GM19372 (cell line): ENCODE measurements at regions not wholly inside any gene's neighbourhood (a gene's known extent, or its start where the extent isn't known, plus 50 kb on each side); places are given as distances from the start of the nearest gene placed in this dataset.

Source experiments
- ATAC-seq: cut with Tn5 transposase; IDR thresholded peaks from one replicate; pipeline ENCODE4 v1.9.1; 2021; ENCODE audit warnings: mild to moderate bottlenecking, low read depth, moderate library complexity; ENCODE audit not compliant: unreplicated experiment

DNA sequence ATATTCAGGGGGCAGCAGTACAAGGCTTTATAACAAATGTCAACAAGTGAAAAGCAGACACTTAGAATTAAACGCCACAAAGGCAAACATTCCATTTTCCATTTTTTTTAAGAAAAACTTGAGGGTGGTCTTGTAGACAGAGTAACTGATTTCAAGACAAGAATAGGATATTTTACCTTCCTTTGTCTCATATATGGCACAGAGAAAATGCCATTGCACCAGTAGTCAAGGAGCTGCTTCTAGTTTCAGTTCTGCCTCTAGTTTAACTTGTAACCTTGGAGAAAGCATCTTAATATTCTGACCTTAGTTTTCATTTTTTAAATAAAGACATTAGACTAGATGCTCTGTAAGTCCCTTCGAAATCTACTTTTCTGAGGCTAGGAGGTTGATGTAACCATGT lies 355.3 kb upstream of the KCNN2 start:
- ATAC-seq: no peak

DNA sequence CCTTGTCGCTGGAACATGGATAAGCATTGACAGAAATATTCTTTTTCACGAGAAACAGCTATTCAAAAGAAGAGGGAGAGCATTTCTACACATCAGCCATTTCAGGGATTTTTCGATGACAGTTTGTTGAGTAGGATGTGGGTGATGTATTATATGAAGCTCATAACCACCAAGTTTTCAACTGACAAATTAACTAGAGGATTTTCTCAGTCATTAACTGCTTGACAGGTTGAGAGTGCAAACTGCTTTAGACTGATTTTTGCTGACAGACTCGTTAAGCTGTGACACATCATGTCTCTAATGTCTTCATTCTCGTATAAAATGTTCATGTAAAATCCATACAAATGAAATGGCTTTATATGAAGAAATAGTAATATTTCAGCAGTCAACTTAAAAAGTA lies 354.2 kb upstream of the KCNN2 start:
- ATAC-seq: no peak

DNA sequence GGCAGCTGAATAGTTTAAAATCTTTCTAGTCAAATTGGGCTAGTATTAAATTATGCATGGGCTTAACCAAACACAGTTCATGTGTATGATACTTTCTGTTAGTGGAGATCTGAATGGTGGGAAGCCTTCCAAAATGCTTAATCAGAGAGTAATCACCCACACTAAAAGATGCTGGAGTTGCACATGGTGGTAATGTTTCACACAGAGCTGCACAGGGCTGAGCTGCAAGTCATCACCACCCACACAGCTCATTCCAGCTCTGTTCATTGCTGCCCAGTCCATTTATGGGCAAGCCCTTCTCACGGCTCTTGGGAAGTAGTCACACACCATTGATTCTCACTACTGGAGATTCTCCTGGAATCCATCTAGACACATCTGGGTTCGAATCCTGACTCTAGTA lies 351.5 kb upstream of the KCNN2 start:
- no peak for ATAC-seq

DNA sequence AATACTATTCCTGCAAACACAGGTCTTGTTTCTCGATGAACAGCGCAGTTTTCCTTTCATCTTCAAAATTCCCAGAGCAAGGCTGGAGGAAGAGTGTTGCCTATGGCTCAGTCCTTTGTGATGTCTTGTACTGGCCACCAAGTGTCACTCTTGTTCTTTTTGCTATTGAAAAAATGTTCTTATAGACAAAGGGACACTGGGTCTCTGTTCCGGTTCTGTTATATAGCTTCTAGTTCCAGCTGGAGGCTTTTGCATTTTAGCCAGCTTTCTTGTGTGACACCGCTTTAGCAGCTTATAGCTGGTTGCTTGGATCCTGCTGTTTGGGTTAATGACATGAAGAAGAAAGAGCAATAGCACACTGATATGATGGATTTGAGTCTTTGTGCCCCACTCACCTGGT lies 343.7 kb upstream of the KCNN2 start:
- no peak for ATAC-seq

DNA sequence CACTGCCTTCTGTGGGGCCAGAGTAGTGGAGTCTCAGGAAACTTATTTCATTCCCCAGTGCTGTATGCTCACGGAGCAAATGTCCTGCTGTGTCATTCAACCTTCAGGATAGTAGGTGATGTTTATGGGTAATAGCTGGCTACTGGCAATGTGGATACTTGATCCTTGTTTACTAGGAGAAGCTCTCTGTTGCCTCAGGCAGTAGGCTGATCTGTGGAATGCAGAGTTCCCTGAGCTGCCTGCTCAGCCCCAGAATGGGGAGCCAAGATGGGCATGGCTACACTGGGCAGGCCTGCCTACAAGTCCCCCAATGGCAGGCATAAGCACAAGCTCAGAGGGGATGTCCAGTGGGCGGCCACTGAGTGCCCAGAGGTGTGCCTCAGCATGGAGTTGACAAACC lies 323.1 kb upstream of the KCNN2 start:
- ATAC-seq: no peak

DNA sequence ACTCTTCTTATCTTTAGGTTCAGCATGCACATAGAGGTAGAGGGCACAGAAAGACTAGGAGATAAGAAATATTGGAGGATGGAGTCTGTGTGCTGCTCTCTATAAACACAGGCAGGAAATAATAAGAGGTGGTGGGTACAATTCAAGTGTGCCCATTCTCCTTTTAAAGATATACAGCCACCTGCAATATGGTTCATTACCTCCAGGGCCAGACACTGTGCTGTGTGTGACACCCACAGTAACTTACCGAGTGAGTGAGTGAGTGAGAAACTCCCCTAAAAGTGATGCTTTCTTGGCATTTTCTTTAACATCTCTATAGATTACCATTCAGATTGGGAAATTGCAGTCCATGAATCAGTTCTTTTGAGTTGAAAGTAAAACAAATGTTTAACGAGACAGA lies 311.8 kb upstream of the KCNN2 start:
- ATAC-seq: no peak

DNA sequence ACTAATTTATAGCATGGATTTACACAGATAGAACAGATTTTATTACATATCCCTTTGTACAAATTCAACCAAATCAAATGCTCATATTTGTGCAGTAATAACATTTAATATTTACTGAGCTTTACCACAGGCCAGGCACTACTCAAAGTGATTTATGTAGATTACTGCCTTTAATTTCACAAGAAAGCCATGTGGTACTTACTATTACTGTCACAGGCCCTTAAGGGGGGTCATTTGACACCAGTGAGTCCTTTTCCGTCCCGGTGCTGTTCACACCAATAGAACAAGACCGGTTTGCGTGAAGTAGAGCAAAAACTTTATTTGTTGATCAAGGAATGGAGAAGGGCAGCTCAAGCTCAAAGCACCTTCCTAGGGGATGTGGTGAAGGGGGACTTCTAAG lies 308.5 kb upstream of the KCNN2 start:
- no peak for ATAC-seq

DNA sequence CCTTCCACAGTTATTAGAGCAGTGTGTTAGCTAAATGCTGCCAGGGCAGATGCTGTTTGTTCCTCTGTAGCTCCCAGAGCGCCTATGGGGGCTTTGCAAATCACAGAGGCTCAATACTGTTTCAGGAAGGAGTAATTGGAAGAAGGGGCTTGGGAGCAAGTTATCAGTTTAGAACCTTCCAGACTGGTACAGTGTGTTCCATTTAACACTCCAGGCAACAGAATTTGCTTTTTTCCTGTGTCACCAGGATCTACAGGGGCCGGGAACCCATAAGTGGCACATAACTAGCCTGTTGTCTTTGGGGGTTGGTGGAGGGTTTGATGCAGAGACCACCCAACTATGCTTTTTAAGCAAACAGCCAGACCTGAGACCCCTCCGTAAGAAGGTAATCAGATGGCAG lies 307.3 kb upstream of the KCNN2 start:
- ATAC-seq: no peak

DNA sequence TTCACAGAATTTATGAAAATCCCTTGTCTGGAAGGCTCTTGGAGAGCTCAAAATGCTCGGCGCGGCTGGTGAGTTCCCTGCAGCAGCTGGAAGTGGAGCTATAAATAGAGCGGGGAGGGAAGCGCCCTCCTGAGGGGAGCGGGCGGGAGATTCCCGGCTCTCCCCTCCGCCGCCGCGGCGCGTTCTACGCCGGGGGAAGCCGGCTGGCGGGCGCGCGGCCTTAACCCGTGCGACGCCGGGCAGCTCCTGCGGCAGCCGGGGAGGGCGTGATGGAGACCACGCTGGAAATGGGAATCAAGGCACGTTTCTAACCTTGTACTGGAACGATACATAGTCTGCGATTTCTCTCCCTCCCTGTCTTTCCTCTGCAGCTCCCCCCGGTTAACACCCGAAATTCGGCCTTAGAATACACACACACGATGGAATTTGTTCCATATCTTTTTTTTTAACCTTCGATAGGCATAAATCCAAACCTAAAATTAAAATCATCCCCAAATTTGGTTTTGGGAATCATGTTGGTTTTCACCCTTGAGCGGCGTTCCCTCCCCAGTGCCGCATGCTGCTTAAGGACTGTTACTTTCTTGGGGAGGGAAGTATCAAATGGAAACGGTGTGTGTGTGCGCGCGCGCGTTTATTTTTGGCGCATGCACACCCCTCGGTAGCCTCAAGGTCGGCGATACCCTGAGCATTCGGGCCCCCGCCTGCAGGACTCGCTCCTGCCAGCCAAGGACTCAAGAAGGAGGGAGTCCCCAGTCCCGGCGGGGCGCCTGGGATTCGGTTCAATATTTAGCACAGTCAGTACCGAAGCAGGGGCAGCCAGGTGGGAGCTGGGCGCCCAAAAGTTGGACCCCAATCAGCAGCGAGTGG lies 306.3 kb upstream of the KCNN2 start:
- ATAC-seq: no peak

DNA sequence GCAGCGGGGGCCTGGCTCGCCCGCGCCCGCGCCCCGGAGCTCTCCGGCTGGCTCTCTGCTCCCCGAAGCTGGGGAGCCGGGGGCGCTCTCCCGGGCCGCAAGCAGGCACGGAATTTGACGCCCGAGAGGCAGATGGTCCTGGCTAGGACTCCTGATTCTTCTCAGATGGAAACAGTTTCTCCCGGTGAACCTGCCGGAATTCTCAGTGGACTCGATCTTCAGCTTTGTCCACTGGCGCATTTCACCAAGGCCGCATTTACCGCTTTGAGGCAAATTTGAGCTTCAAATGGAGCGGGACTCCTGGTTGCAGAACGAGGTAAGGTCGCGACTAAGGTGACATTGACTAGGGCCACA lies 305.7 kb upstream of the KCNN2 start:
- no peak for ATAC-seq

DNA sequence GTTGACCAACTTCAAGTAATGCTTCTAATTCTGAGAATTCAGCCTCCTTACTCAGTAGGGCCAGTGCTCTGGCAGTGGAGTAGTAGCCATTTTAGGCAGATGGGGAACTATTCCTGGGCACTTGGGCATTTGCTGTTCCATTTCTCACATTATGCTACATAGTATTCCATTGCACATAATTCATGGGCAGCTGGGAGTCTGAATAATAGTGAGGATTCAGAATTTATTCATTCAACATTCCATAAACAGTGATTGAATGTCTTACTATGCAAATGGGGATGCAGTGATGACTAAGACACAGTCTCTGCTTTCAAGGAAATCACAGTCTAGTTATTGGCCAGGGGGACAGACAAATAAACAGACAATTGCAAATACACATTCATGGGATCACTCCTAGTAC lies 301.0 kb upstream of the KCNN2 start:
- ATAC-seq: no peak

DNA sequence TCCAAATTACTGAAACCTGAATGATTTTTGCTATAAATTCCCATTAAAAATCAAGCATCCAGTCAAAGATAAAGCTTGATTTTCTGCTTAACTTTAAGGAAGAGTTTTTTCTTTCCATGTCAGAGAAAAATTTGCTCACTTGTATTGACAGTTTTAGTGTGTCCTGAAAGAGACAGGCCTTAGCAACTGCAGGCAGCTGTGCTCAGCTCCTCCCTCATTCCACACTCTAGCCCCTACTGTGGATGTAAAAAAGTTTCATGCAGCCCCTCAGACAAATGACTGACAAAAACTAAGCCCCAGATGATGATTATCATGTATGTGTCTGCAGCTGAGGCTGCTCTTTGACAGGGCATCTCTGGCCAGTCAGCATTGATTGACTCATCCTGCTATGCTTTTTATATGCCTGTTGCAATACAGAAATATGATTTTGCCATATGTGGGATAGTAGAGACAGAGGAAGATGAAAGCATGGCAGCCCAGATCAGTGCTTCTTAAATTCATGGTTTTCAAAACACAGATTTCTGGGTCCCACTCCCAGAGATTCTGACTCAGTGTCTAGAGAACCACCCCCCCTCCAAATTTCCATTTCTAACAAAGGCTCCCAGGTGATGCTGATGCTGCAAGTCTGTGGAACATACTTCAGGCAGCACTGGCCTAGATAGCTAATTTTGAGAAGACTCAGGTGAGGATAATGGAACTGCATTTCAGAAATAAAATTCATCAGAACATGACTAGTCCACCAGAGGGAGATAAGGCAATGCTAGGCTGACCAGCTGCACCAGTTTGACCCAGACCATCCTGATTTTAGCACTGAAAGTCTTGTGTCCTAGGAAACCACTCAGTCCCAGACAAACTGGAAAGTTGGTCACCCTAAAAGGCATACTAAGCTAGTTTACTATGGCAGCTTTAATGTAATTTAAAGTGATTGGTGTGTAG lies 298.7 kb upstream of the KCNN2 start:
- no peak for ATAC-seq

DNA sequence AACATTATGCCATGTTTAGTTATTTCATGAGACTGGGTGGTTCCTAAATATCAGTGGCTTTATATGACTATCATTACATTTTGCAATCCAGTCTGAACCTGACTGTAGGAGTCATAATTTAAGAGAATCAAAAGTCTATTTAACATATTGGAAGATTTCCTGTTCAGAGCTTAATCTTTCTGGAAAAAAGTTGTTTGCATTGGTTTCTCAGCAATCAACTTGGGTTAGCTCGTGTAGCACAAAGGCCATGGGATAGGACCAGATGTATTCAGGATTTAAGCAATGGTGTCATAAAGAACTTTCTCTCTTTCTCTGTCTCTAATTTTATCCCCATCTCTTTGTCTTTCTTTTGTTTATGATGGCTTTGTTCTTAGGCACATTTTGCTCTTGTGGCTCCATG lies 296.0 kb upstream of the KCNN2 start:
- no peak for ATAC-seq

DNA sequence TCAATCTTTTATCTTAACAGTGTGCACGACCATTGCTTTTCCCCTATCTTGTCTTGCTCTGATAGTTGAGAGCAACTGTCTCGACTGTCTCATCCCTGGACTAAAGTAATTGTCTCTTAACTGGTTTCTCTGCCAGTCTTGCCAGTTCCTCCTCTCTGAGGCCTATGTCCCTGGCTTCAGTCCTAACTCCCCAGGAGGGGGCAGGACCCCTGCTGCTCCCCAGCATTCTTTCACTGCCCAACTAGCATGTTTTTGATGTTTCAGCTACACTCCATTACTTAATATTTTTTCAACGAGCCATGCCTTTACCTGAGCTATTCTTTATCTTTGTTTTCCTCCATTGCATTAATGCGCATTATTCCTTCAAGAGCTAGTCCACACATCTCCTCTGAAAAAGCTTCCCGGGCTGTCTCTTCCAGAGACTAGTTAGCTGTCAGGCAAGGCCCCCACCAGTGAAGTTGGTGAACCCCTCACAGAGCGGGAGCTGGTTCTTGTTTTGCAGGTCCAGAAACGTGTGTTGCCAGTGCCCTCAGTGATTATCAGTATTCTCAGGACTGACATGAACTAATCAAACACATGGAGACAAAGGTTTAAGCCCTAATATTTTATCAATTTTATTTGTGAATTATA lies 291.7 kb upstream of the KCNN2 start:
- ATAC-seq: no peak

DNA sequence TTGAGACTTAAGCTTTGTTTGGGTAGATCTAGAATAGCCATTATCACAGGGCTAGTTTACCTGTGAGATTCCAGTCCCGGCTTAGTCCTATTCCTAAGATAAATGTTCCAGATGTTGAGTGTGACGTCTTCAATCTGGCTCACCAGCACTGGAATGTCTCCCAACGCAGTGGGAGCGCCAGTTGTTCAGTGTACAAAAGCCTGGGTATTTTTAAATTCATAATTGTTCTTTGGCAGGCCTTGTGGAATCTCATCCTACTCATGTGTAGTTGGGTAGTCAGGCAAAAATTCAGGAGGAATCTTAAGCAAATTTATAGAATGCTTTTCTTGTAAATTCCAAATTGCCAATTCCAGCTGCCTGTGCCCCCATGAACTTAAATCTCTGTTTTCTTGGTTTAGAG lies 272.6 kb upstream of the KCNN2 start:
- no peak for ATAC-seq

DNA sequence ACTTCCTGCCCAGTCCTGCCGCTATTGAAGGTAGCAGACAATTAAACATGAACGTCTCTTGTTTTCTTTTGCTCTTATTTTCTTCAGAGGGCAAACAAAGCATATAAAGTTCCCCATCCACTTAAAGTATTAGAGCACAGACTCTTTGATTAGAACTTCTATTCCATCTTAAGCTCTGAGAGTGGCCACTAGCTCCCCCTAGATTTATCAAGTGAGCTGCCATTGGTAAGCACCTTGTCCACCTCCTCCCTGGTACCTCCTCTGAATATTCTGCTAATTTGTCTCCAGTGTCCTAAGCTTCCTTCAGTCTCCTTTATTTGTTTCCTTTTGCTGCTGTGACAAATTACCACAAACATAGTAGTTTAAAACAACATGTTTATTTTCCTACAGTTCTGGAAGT lies 264.3 kb upstream of the KCNN2 start:
- ATAC-seq: no peak

DNA sequence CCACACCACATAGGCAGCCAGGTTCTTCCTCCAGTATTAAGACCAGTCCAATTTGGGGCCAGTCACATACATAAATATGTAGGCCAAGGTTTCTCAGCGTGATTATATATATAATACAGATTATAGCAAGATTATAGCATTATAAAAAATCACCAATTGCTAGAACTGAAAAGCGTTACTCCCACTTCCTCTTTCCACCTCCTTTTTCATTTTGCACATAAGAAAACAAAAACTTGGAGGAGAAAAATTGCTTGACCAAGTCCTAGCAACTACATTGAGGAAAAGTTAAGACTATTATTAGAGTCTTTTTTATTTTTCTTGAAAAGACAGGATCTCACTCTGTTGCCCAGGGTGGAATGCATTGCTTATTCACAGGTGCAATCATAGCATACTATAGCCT lies 262.7 kb upstream of the KCNN2 start:
- ATAC-seq: no peak

DNA sequence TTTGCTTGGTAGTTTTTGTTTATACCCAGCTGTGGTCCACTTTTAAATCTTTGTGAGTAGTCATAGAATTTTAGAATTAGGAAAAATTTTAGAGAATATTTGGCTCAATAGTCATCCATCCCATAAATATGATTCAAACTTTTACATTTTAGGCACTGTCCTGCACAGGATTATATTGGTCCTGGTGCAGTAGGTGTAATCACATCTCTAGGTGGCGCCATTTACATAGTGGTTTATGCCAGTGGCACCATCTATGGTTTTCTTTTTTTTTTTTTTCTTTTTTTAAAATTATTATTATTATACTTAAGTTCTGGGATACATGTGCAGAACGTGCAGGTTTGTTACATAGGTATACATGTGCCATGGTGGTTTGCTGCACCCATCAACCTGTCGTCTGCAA lies 260.7 kb upstream of the KCNN2 start:
- peak; percentile 62 for ATAC-seq

DNA sequence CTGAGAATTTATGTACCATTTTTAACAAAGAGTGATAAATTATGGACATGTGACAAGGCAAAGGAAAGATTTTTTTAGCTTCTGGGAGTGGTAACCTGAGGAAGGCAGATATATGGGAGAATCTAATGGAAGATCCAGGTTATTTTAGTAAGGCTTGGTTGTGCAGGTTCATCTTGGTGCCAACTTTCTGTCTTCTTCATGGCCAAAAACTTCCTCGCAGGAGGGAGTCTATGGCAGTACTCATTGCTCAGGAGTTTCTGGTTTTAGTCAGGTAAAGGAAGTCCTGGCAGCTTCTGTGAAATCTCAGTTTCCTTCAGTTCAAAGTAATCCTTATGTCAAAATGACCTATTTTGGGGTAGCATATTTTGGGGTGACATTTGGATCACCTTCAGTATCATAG lies 248.3 kb upstream of the KCNN2 start:
- ATAC-seq: no peak

DNA sequence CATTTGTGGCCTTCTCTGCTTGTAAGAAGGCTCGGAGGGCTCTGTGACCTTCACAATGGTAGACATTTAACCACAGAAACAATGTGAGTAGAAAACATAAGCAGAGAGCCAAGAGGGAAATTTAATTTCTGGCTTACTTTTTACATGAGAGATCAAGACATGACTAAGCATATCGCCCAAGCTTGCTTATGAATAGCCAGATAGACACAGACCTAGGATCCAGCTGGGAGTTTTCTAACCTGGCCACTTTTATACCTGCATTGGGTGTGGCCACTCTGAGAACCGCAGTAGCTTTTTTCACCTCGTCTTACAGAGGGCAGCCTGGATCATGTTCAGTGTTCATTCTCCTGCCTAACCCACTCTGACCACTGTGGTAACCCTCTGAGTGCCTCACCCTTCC lies 244.9 kb upstream of the KCNN2 start:
- no peak for ATAC-seq

DNA sequence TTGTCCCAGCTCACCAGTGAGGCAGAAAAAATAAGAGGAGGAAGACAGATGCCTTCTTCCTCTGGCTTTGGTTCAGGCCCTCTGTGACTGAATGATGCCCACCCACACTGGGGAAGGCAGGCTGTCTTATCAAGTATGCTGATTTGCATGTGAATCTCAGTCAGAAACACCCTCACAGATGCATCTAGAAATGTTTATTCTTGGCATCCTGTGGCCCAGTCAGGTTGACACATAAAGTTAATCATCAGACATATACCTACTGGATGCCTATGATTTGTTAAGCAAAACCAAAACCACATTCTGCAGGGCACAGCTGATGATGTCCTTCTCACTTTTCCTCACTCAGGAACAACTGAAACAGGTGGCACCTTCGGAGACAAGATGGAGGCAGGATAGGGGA lies 243.4 kb upstream of the KCNN2 start:
- ATAC-seq: no peak
